Suprapubic skin (tissue), 4 donors: ENCODE measurements at regions not wholly inside any gene's neighbourhood (a gene's known extent, or its start where the extent isn't known, plus 50 kb on each side); places are given as distances from the start of the nearest gene placed in this dataset.

Experiments
- DNase-seq, 2 donors: peaks; one replicate each; pipeline ENCODE4 v3.0.0-alpha.2; 2019; ENCODE audit warnings: low spot score in 2 of 2
- H3K27ac ChIP-seq: fragments of 200-600 bp; sonication (generic); one replicate; pipeline ENCODE4 v1.5.1; 2019
- H3K27me3 ChIP-seq: fragments of 200-600 bp; sonication (generic); one replicate; pipeline ENCODE4 v1.5.1; 2019
- H3K36me3 ChIP-seq: fragments of 200-600 bp; sonication (generic); one replicate; pipeline ENCODE4 v1.5.1; 2019
- H3K4me1 ChIP-seq: fragments of 200-600 bp; sonication (generic); one replicate; pipeline ENCODE4 v1.5.1; 2019
- H3K4me3 ChIP-seq: fragments of 200-600 bp; sonication (generic); one replicate; pipeline ENCODE4 v1.5.1; 2019; ENCODE audit warnings: mild to moderate bottlenecking
- H3K9me3 ChIP-seq: fragments of 200-600 bp; sonication (generic); one replicate; pipeline ENCODE4 v1.5.1; 2019
- CTCF ChIP-seq, 2 donors: fragments of 200-600 bp in 1 of 2; fragments of 450-650 bp in 1 of 2; sonication (generic) in 1 of 2; IDR thresholded peaks; one replicate each; pipeline ENCODE4 v1.5.1; 2016 to 2019; ENCODE audit warnings: antibody characterized with exemption in 2 of 2, mild to moderate bottlenecking in 1 of 2, moderate library complexity in 1 of 2
- EP300 ChIP-seq: sonication (generic); formaldehyde crosslinking; IDR thresholded peaks from one replicate; pipeline ENCODE4 v1.6.1; 2017; ENCODE audit warnings: antibody characterized with exemption
- POLR2A ChIP-seq, 2 donors: fragments of 450-650 bp; IDR thresholded peaks; one replicate each; pipeline ENCODE4 v1.6.1; 2017; ENCODE audit warnings: antibody characterized with exemption in 2 of 2, mild to moderate bottlenecking in 2 of 2, moderate library complexity in 2 of 2
- POLR2AphosphoS5 ChIP-seq, 3 donors: sonication (generic); formaldehyde crosslinking; IDR thresholded peaks; one replicate each; pipeline ENCODE4 v1.6.1; 2017; ENCODE audit warnings: antibody characterized with exemption in 3 of 3
- WGBS: methylation state at CpG from one replicate; pipeline ENCODE4 v1.1.5; 2018; 5-methylcytosine and 5-hydroxymethylcytosine counted together

GRCh38 chr11:80593648-80594374, 1153.0 kb upstream of the TENM4 start:
- TF ChIP-seq EP300 (no peak), CTCF (IDR thresholded peaks at IDR 0.05) (no peak), POLR2AphosphoS5 (IDR thresholded peaks at IDR 0.05) (no peak), POLR2A (IDR thresholded peaks at IDR 0.05) (no peak)
- Histone ChIP-seq H3K4me3 (no peak overlapping the region), H3K27me3 (no peaks in the 10 kb centered on the region), H3K4me1 (no peaks in the 10 kb centered on the region), H3K36me3 (no peaks in the 10 kb centered on the region), H3K9me3 (no peaks in the 10 kb centered on the region), H3K27ac (no peak overlapping the region)
- WGBS: 31% methylated on average over 2 of the region's 2 CpGs
- no peak for DNase-seq

GRCh38 chr11:80592546-80592945, 1151.7 kb upstream of the TENM4 start:
- H3K4me1 ChIP-seq: no peaks in the 10 kb centered on the region
- 75% methylated on average over 4 of the region's 4 CpGs for WGBS
- TF ChIP-seq CTCF (IDR thresholded peaks at IDR 0.05): no peak
- TF ChIP-seq EP300: no peak
- TF ChIP-seq POLR2AphosphoS5 (IDR thresholded peaks at IDR 0.05): no peak
- no peak for TF ChIP-seq POLR2A (IDR thresholded peaks at IDR 0.05)
- H3K9me3 ChIP-seq: no peaks in the 10 kb centered on the region
- H3K36me3 ChIP-seq: no peaks in the 10 kb centered on the region
- DNase-seq: no peak
- H3K4me3 ChIP-seq: no peak overlapping the region
- no peak overlapping the region for H3K27ac ChIP-seq
- no peaks in the 10 kb centered on the region for H3K27me3 ChIP-seq

GRCh38 chr11:80587906-80588305, 1147.1 kb upstream of the TENM4 start:
- no peaks in the 10 kb centered on the region for H3K4me1 ChIP-seq
- no peak overlapping the region for H3K27ac ChIP-seq
- no peak for DNase-seq

GRCh38 chr11:80586464-80586863, 1145.6 kb upstream of the TENM4 start:
- WGBS: 95% methylated on average over 1 of the region's 1 CpG
- DNase-seq: no peak
- TF ChIP-seq EP300 (no peak), CTCF (IDR thresholded peaks at IDR 0.05) (no peak), POLR2AphosphoS5 (IDR thresholded peaks at IDR 0.05) (no peak), POLR2A (IDR thresholded peaks at IDR 0.05) (no peak)

More at GRCh38 chr11:80587906-80588305, 1147.1 kb upstream of the TENM4 start:
- Histone ChIP-seq H3K4me3 (no peak overlapping the region), H3K36me3 (no peaks in the 10 kb centered on the region), H3K27me3 (no peaks in the 10 kb centered on the region), H3K9me3 (no peaks in the 10 kb centered on the region)
- 45% methylated on average over 2 of the region's 2 CpGs for WGBS
- TF ChIP-seq CTCF (IDR thresholded peaks at IDR 0.05) (no peak), EP300 (no peak), POLR2AphosphoS5 (IDR thresholded peaks at IDR 0.05) (no peak), POLR2A (IDR thresholded peaks at IDR 0.05) (no peak)

GRCh38 chr11:80584661-80585060, 1143.8 kb upstream of the TENM4 start:
- no peak for DNase-seq
- Histone ChIP-seq H3K9me3 (no peaks in the 10 kb centered on the region), H3K27me3 (no peaks in the 10 kb centered on the region), H3K36me3 (no peaks in the 10 kb centered on the region), H3K4me1 (no peaks in the 10 kb centered on the region), H3K4me3 (no peak overlapping the region), H3K27ac (no peak overlapping the region)
- 86% methylated on average over 3 of the region's 3 CpGs for WGBS
- TF ChIP-seq POLR2AphosphoS5 (IDR thresholded peaks at IDR 0.05) (no peak), EP300 (no peak)

More at GRCh38 chr11:80586464-80586863, 1145.6 kb upstream of the TENM4 start:
- Histone ChIP-seq H3K4me1 (no peaks in the 10 kb centered on the region), H3K27ac (no peak overlapping the region), H3K27me3 (no peaks in the 10 kb centered on the region), H3K36me3 (no peaks in the 10 kb centered on the region), H3K4me3 (no peak overlapping the region), H3K9me3 (no peaks in the 10 kb centered on the region)

GRCh38 chr11:80569832-80570231, 1129.0 kb upstream of the TENM4 start:
- Histone ChIP-seq H3K9me3 (peaks cover 3% of the 10 kb centered on the region), H3K4me3 (no peak overlapping the region), H3K27ac (no peak overlapping the region), H3K27me3 (no peaks in the 10 kb centered on the region), H3K4me1 (no peaks in the 10 kb centered on the region), H3K36me3 (no peaks in the 10 kb centered on the region)
- no peak for DNase-seq
- 96% methylated on average over 2 of the region's 2 CpGs for WGBS
- TF ChIP-seq EP300: no peak
- TF ChIP-seq CTCF (IDR thresholded peaks at IDR 0.05): no peak
- no peak for TF ChIP-seq POLR2A (IDR thresholded peaks at IDR 0.05)
